Brain microvascular endothelial cell (primary cell): ENCODE measurements at regions not wholly inside any gene's neighbourhood (a gene's known extent, or its start where the extent isn't known, plus 50 kb on each side); places are given as distances from the start of the nearest gene placed in this dataset.

Experiments used
- DNase-seq: peaks from one replicate; pipeline ENCODE4 v3.0.0-alpha.2; 2020
- H3K27ac ChIP-seq: fragments of 250-450 bp; sonication (Bioruptor Pico); 2 replicates; pipeline ENCODE4 v1.5.1; 2020; ENCODE audit warnings: mild to moderate bottlenecking, moderate library complexity
- H3K27me3 ChIP-seq: fragments of 250-450 bp; sonication (Bioruptor Pico); replicated peaks from 2 replicates; pipeline ENCODE4 v1.5.1; 2020; ENCODE audit warnings: mild to moderate bottlenecking
- H3K36me3 ChIP-seq: fragments of 250-450 bp; sonication (Bioruptor Pico); replicated peaks from 2 replicates; pipeline ENCODE4 v1.5.1; 2020; ENCODE audit warnings: mild to moderate bottlenecking
- H3K4me3 ChIP-seq: 2 replicates; pipeline ENCODE4 v1.5.1; 2011; ENCODE audit warnings: low read depth, mild to moderate bottlenecking, control low read depth, low read length, moderate library complexity
- in situ Hi-C: cut with HindIII; loops from 2 replicates; pipeline ENCODE4 v1.10.0; 2017; ENCODE audit warnings: low sequenced_read_pairs, low pct_ligation_motif_present
- TF ChIP-seq, protein P1 (sequence below): IDR thresholded peaks from 2 replicates; pipeline ENCODE4 v1.5.1; 2011; ENCODE audit warnings: low read depth, mild to moderate bottlenecking, moderate library complexity, low read length, control low read depth, inconsistent platforms; ENCODE audit errors: missing control alignments

DNA sequence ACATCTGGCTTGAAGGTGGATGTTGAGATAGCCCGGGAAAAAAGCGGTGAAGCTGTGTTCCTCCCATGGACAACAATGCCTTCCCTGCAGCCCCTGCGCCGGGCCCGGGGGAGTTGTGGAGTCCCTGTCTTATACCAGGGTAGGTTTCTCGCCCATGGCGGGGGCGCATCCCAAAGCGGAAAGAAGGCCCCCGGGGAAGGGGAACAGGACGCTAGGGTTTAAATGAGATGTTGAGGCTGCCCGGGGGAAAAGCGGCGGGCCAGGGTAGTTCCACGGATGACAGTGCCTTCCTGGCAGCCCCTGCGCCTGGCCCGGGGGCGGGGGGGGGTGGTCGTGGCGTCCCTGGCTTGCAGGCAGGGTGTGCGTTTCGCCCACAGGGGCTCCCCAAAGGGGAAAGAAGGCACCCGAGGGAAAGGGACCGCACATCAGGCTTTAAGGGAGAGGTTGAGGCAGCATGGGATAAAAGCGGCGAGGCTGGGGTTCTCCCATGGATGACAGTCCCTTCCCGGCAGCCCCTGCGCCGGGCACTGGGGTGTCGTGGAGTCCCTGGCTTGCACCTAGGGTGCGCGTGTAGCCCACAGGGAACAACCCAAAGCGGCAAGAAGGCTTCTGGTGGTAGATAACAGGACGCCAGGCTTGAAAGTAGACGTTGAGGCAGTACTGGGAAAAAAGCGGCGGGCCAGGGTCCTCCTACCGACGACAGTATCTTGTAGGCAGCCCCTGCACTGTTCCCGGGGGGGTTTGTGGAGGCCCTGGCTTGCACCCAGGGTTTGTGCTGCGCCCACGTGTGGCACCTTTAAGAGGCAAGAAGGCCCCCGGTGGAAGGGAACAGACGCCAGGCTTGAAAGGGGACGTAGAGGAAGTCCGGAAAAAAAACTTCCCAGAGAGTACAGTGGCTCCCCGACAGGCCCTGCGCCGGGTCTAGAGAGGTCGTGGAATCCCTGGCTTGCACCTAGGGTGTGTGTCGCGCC lies 160.8 kb upstream of the ALG10B start:
- in situ Hi-C loops: no loop called here
- no peak for DNase-seq
- Histone ChIP-seq H3K36me3 (no peaks in the 10 kb centered on the region), H3K27me3 (no peaks in the 10 kb centered on the region), H3K27ac (no peak overlapping the region), H3K4me3 (no peak overlapping the region)
- TF ChIP-seq, protein P1, sequence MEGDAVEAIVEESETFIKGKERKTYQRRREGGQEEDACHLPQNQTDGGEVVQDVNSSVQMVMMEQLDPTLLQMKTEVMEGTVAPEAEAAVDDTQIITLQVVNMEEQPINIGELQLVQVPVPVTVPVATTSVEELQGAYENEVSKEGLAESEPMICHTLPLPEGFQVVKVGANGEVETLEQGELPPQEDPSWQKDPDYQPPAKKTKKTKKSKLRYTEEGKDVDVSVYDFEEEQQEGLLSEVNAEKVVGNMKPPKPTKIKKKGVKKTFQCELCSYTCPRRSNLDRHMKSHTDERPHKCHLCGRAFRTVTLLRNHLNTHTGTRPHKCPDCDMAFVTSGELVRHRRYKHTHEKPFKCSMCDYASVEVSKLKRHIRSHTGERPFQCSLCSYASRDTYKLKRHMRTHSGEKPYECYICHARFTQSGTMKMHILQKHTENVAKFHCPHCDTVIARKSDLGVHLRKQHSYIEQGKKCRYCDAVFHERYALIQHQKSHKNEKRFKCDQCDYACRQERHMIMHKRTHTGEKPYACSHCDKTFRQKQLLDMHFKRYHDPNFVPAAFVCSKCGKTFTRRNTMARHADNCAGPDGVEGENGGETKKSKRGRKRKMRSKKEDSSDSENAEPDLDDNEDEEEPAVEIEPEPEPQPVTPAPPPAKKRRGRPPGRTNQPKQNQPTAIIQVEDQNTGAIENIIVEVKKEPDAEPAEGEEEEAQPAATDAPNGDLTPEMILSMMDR: no peak

DNA sequence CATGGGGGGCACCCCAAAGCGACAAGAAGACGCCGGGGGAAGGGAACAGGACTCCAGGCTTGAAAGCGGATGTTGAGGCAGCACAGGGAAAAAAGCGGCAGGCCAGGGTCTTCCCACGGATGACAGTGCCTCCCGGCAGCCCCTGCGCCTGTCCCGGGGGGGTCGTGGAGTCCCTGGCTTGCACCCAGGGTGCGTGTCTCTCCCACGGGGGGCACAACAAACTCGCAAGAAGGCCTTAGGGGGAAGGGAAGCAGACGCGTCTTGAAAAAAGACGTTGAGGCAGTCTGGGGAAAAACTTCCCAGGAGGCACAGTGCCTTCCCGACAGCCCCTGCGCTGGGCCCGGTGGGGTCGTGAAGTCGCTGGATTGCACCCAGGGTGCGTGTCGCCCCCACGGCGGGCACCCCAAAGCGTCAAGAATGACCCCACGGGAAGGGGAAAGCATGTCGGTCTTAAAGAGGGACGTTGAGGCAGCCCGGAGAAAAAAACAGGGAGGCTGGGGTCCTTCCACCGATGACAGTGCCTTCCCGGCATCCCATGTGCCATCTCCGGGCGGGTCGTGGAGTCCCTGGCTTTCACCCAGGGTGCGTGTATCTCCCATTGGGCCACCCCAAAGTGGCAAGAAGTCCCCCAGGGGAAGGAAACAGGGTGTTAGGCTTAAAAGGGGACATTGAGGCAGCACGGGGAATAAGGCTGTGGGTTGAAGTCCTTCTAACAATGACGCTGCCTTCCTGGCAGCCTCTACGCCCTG lies 159.9 kb upstream of the ALG10B start:
- no peaks in the 10 kb centered on the region for H3K27me3 ChIP-seq
- in situ Hi-C loops: no loop called here
- no peak overlapping the region for H3K4me3 ChIP-seq
- no peaks in the 10 kb centered on the region for H3K36me3 ChIP-seq
- H3K27ac ChIP-seq: no peak overlapping the region
- TF ChIP-seq, protein P1: no peak
- no peak for DNase-seq

DNA sequence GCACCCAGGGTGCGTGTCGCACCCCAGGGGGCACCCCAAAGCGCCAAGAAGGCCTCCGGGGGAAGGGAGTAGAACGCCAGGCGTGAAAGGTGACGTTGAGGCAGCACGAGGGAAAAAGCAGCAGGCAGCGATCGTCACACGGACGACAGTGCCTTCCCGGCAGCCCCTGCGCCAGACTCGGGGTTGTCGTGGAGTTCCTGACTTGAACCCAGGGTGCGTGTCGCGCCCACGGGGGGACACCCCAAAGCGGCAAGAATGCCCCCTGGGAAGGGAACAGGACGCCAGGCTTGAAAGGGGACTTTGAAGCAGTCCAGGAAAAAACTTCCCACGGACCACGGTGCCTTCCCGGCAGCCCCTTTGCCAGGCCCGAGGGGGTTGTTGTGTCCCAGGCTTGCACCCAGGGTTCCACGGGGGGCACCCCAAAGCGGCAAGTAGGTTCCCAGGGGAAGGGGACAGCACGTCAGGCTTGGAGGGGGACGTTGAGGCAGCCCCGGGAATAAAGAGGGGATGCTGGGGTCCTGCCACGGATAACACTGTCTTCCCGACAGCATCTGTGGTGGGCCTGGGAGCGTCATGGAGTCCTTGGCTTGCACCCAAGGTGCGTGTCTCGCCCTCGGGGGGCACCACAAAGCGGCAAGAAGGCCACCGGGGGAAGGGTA lies 159.2 kb upstream of the ALG10B start:
- Histone ChIP-seq H3K27me3 (no peaks in the 10 kb centered on the region), H3K27ac (no peak overlapping the region), H3K36me3 (no peaks in the 10 kb centered on the region), H3K4me3 (no peak overlapping the region)
- TF ChIP-seq, protein P1: no peak
- no peak for DNase-seq
- in situ Hi-C loops: no loop called here

DNA sequence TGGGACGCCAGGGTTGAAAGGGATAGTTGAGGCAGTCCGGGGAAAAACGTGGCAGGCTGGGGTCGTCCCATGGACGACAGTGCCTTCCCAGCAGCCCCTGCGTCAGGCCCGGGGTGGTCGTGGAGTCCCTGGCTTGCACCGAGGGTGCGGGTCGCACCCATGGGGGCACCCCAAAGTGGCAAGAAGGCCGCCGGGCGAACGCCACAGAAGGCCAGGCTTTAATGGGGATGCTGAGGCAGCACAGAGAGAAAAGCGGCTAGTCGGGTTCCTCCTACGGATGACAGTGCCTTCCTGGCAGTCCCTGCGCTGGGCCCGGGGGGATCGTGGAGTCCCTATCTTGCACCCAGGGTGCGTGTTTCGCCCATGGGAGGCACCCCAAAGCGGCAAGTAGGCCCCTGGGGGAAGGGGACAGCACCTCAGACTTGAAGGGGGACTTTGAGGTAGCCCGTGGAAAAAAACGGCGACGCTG lies 158.6 kb upstream of the ALG10B start:
- DNase-seq: no peak
- H3K27ac ChIP-seq: no peak overlapping the region
- no peak overlapping the region for H3K4me3 ChIP-seq
- no peaks in the 10 kb centered on the region for H3K36me3 ChIP-seq
- in situ Hi-C loops: no loop called here
- H3K27me3 ChIP-seq: no peaks in the 10 kb centered on the region
- TF ChIP-seq, protein P1: no peak

DNA sequence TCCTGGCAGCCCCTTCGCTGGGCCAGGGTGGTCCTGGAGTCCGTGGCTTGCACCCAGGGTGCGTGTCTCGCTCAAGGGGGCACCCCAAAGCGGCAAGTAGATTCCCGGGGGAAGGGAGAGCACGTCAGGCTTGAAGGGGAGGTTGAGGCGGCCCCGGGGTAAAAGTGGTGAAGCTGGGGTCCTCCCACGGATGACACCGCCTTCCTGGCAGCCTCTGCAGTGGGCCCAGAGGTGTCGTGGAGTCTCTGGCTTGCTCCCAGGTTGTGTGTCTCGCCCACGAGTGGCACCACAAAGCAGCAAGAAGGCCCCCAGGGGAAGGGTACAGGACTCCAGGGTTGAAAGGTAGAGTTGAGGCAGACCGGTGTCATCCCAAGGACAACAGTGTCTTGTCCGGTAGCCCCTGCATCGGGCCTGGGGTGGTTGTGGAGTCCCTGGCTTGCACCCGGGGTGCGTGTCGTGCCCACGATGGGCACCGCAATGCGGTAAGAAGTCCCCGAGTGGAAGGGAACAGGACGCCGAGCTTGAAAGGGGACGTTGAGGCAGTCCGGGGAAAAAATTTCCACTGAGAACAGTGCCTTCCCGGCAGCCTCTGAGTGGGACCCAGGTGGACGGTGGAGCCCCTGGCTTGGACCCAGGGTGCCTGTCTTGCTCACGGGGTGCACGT lies 158.0 kb upstream of the ALG10B start:
- H3K27ac ChIP-seq: no peak overlapping the region
- in situ Hi-C loops: no loop called here
- TF ChIP-seq, protein P1: no peak
- no peaks in the 10 kb centered on the region for H3K27me3 ChIP-seq
- no peak for DNase-seq
- H3K36me3 ChIP-seq: no peaks in the 10 kb centered on the region
- no peak overlapping the region for H3K4me3 ChIP-seq
